H1 (cell line): ENCODE measurements at regions not wholly inside any gene's neighbourhood (a gene's known extent, or its start where the extent isn't known, plus 50 kb on each side); places are given as distances from the start of the nearest gene placed in this dataset.

Source experiments
- CTCF ChIA-PET: fragments of 300-600 bp; sonication (Branson Sonifier 250); formaldehyde crosslinking; loops from one replicate; lab custom pipeline; 2021; ENCODE audit not compliant: partially characterized antibody; lab: Charles Lee
- POLR2A ChIA-PET: fragments of 300-600 bp; sonication (Branson Sonifier 250); formaldehyde crosslinking; loops from one replicate; lab custom pipeline; 2021; ENCODE audit warnings: inconsistent platforms; ENCODE audit not compliant: partially characterized antibody; lab: Charles Lee
- DNase-seq, 2 experiments: peaks; one replicate each; pipeline versions ENCODE4 v3.0.0 to v3.0.0-alpha.2; 2010 to 2022; ENCODE audit warnings: low spot score in 2 of 2, low read depth in 1 of 2, mixed read lengths in 1 of 2
- FAIRE-seq: peaks from 2 replicates; lab custom pipeline; 2011; peaks lifted over from hg19 to GRCh38; lab: Jason Lieb, UNC
- H2AFZ ChIP-seq: 2 replicates; pipeline ENCODE4 v1.8.1; 2012; ENCODE audit warnings: low read length, inconsistent platforms
- H2AK5ac ChIP-seq: 2 replicates; pipeline ENCODE4 v1.6.1; 2013; ENCODE audit warnings: low read depth, low read length
- H2BK120ac ChIP-seq: replicated peaks from 2 replicates; pipeline ENCODE3; 2013; ENCODE audit warnings: low read depth, low read length, inconsistent platforms
- H2BK12ac ChIP-seq: 2 replicates; pipeline ENCODE4 v1.6.1; 2013; ENCODE audit warnings: low read depth, low read length
- H2BK15ac ChIP-seq: 2 replicates; pipeline ENCODE4 v1.6.1; 2013; ENCODE audit warnings: low read length
- H2BK20ac ChIP-seq: 2 replicates; pipeline ENCODE4 v1.6.1; 2013; ENCODE audit warnings: low read length
- H2BK5ac ChIP-seq: 2 replicates; pipeline ENCODE4 v1.6.1; 2013; ENCODE audit warnings: low read depth, low read length
- H3K14ac ChIP-seq: 2 replicates; pipeline ENCODE4 v1.6.1; 2013; ENCODE audit warnings: inconsistent platforms; ENCODE audit not compliant: insufficient read length
- H3K18ac ChIP-seq: 2 replicates; pipeline ENCODE4 v1.6.1; 2013; ENCODE audit warnings: low read length; ENCODE audit errors: extremely low read depth
- H3K23ac ChIP-seq: 2 replicates; pipeline ENCODE4 v1.6.1; 2013; ENCODE audit warnings: inconsistent platforms; ENCODE audit not compliant: insufficient read length
- H3K23me2 ChIP-seq: 2 replicates; pipeline ENCODE4 v1.6.1; 2013; ENCODE audit warnings: low read depth, low read length
- H3K27ac ChIP-seq: 2 replicates; pipeline ENCODE4 v1.6.1; 2011; ENCODE audit warnings: low read depth, low read length, inconsistent platforms
- H3K27me3 ChIP-seq, 4 experiments: replicated peaks in 1 of 4; 1 replicate in 1 of 4; 2 replicates in 3 of 4; pipeline versions ENCODE4 v1.6.1 to v1.8.1; 2011 to 2013; ENCODE audit warnings: low read length in 3 of 4, mild to moderate bottlenecking in 3 of 4, inconsistent platforms in 2 of 4, mixed read lengths in 2 of 4, moderate library complexity in 1 of 4; ENCODE audit not compliant: control insufficient read depth in 3 of 4, insufficient read depth in 3 of 4; ENCODE audit errors: extremely low read depth in 1 of 4
- H3K36me3 ChIP-seq, 4 experiments: 2 replicates each; pipeline versions ENCODE4 v1.6.1 to v1.8.1; 2011 to 2013; ENCODE audit warnings: mild to moderate bottlenecking in 4 of 4, low read length in 3 of 4, moderate library complexity in 2 of 4, control low read depth in 1 of 4, inconsistent platforms in 1 of 4; ENCODE audit not compliant: insufficient read depth in 4 of 4, control insufficient read depth in 2 of 4
- H3K4ac ChIP-seq: replicated peaks from 2 replicates; pipeline ENCODE3; 2013; ENCODE audit warnings: low read length, low read depth, mixed read lengths, inconsistent platforms; ENCODE audit not compliant: insufficient read length
- H3K4me1 ChIP-seq, 4 experiments: replicated peaks in 1 of 4; 1 replicate in 1 of 4; 2 replicates in 3 of 4; pipeline versions ENCODE4 v1.6.1 to v1.8.1; 2011 to 2013; ENCODE audit warnings: low read length in 3 of 4, inconsistent platforms in 2 of 4, mixed read lengths in 1 of 4; ENCODE audit not compliant: insufficient read depth in 4 of 4, control insufficient read depth in 3 of 4
- H3K4me2 ChIP-seq, 2 experiments: 2 replicates each; pipeline versions ENCODE4 v1.6.1 to v1.8.1; 2011 to 2013; ENCODE audit warnings: low read depth in 2 of 2, low read length in 2 of 2, control low read depth in 1 of 2, inconsistent platforms in 1 of 2, mild to moderate bottlenecking in 1 of 2; ENCODE audit not compliant: insufficient read depth in 1 of 2
- H3K4me3 ChIP-seq, 4 experiments: fragments of 200-600, 300-600 bp in 1 of 4; sonication (generic), shearing (Covaris generic), sonication (Bioruptor Twin) in 1 of 4; 2 replicates each; pipeline versions ENCODE4 v1.5.1 to v1.8.1; 2011 to 2016; ENCODE audit warnings: low read length in 4 of 4, low read depth in 3 of 4, control low read depth in 2 of 4, inconsistent platforms in 2 of 4, mild to moderate bottlenecking in 2 of 4, mixed read lengths in 1 of 4, moderate library complexity in 1 of 4; ENCODE audit not compliant: insufficient read depth in 2 of 4; ENCODE audit errors: extremely low read depth in 1 of 4
- H3K56ac ChIP-seq: replicated peaks from 2 replicates; pipeline ENCODE3; 2013; ENCODE audit warnings: low read depth, mild to moderate bottlenecking, mixed read lengths, low read length, inconsistent platforms; ENCODE audit not compliant: insufficient read length
- H3K79me1 ChIP-seq: 2 replicates; pipeline ENCODE4 v1.6.1; 2013; ENCODE audit warnings: low read depth, low read length, control low read depth
- H3K79me2 ChIP-seq, 2 experiments: 2 replicates each; pipeline versions ENCODE4 v1.6.1 to v1.8.1; 2012 to 2013; ENCODE audit warnings: low read length in 2 of 2, mild to moderate bottlenecking in 2 of 2, inconsistent platforms in 1 of 2; ENCODE audit not compliant: insufficient read depth in 2 of 2, control insufficient read depth in 1 of 2
- H3K9ac ChIP-seq, 4 experiments: replicated peaks in 1 of 4; 1 replicate in 1 of 4; 2 replicates in 3 of 4; pipeline versions ENCODE4 v1.6.1 to v1.8.1; 2011 to 2013; ENCODE audit warnings: low read depth in 3 of 4, low read length in 3 of 4, control low read depth in 2 of 4, mild to moderate bottlenecking in 2 of 4, moderate library complexity in 2 of 4, inconsistent platforms in 1 of 4; ENCODE audit errors: extremely low read depth in 1 of 4
- H3K9me3 ChIP-seq, 2 experiments: 2 replicates each; pipeline versions ENCODE4 v1.6.1 to v1.8.1; 2012 to 2013; ENCODE audit warnings: mild to moderate bottlenecking in 2 of 2, moderate library complexity in 2 of 2, control low read depth in 1 of 2, inconsistent platforms in 1 of 2, low read depth in 1 of 2, low read length in 1 of 2, mixed read lengths in 1 of 2; ENCODE audit not compliant: insufficient read depth in 2 of 2
- H4K20me1 ChIP-seq, 2 experiments: replicated peaks in 1 of 2; 2 replicates each; pipeline versions ENCODE3 to v1.8.1; 2011 to 2013; ENCODE audit warnings: inconsistent platforms in 2 of 2, low read length in 2 of 2, mild to moderate bottlenecking in 1 of 2; ENCODE audit not compliant: insufficient read depth in 2 of 2, control insufficient read depth in 1 of 2
- H4K5ac ChIP-seq: 2 replicates; pipeline ENCODE4 v1.6.1; 2013; ENCODE audit warnings: low read length, low read depth, mixed read lengths, inconsistent platforms; ENCODE audit not compliant: insufficient read length
- H4K8ac ChIP-seq: 2 replicates; pipeline ENCODE4 v1.8.0; 2013; ENCODE audit warnings: mild to moderate bottlenecking, moderate library complexity, low read length, inconsistent platforms; ENCODE audit not compliant: insufficient read depth; ENCODE audit errors: extremely low read depth
- H4K91ac ChIP-seq: replicated peaks from 2 replicates; pipeline ENCODE3; 2013; ENCODE audit warnings: low read length, mixed read lengths, inconsistent platforms; ENCODE audit not compliant: insufficient read length
- BRCA1 ChIP-seq: IDR thresholded peaks from 2 replicates; pipeline ENCODE4 v1.6.1; 2012; ENCODE audit warnings: low read depth, low read length, improper control_type of control experiment
- CREB1 ChIP-seq: IDR thresholded peaks from 2 replicates; pipeline ENCODE4 v1.6.1; 2012; ENCODE audit warnings: inconsistent platforms
- EP300 ChIP-seq, 2 experiments: IDR thresholded peaks; 1 replicate in 1 of 2; 2 replicates in 1 of 2; pipeline ENCODE4 v1.6.1; 2011 to 2012; ENCODE audit warnings: low read depth in 2 of 2, low read length in 2 of 2, mild to moderate bottlenecking in 2 of 2, borderline replicate concordance in 1 of 2, inconsistent platforms in 1 of 2, moderate library complexity in 1 of 2
- GABPA ChIP-seq: IDR thresholded peaks from 2 replicates; pipeline ENCODE4 v1.6.1; 2011; ENCODE audit warnings: mild to moderate bottlenecking, low read length, moderate library complexity, borderline replicate concordance; ENCODE audit not compliant: insufficient read depth
- RXRA ChIP-seq: IDR thresholded peaks from 2 replicates; pipeline ENCODE4 v1.6.1; 2011; ENCODE audit warnings: low read depth, mild to moderate bottlenecking, low read length, moderate library complexity; ENCODE audit not compliant: insufficient read depth
- SIX5 ChIP-seq: IDR thresholded peaks from 2 replicates; pipeline ENCODE4 v1.6.1; 2011; ENCODE audit warnings: mild to moderate bottlenecking, low read depth, low read length
- WGBS, 2 experiments: shearing (Covaris generic) in 1 of 2; methylation state at CpG; one replicate each; pipeline versions ENCODE4 v1.1.6 to v1.1.7; 2013 to 2015; ENCODE audit warnings: low lambda C conversion rate in 2 of 2, mixed read lengths in 2 of 2, inconsistent platforms in 1 of 2, low coverage in 1 of 2, missing lambda C conversion rate in 1 of 2; ENCODE audit not compliant: insufficient replicate concordance in 2 of 2, insufficient coverage in 1 of 2, insufficient read length in 1 of 2; ENCODE audit errors: extremely low coverage in 1 of 2, missing lambda C conversion rate in 1 of 2; 5-methylcytosine and 5-hydroxymethylcytosine counted together
- TF ChIP-seq, protein P1 (sequence below): IDR thresholded peaks from 2 replicates; pipeline ENCODE4 v1.6.1; 2012; ENCODE audit warnings: inconsistent platforms

DNA sequence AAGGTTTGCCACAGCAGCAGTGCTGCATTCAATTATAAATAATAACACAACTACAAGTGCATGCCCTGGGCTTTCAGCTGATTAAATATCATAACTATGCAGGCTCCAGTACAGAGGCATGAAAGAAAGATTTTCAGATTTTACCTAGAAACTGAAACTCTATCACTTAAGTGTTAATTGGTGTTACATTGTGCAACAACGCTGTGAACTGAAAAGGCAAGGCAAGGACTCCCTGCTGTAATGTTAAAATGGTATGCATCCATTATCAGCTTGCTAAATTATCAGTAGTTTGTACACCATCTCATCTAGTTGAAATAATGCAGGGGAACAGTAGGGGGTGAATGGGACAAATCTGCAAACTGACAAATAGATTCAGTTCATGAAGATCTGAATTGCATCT, 976.7 kb upstream of the MANEA start:
- peaks cover 7 to 18% of the 10 kb centered on the region in 2 experiments for H3K9me3 ChIP-seq
- H4K5ac ChIP-seq, result no peak overlapping the region
- H4K8ac ChIP-seq, result no peak overlapping the region
- H3K79me2 ChIP-seq, result no peaks in the 10 kb centered on the region
- no peak overlapping the region for H3K27ac ChIP-seq
- H3K4me1 ChIP-seq, result no peaks in the 10 kb centered on the region
- CTCF ChIA-PET, result no interaction called here
- DNase-seq (no peak), FAIRE-seq (no peak)
- WGBS, 2 experiments, result 79% methylated on average over 1 of the region's 1 CpG; no CpG with 5 or more reads in 1 of the 2 experiments
- TF ChIP-seq SIX5 (no peak), GABPA (no peak), RXRA (no peak), CREB1 (no peak), EP300 (IDR thresholded peaks at IDR 0.05; ENCODE audit: borderline replicate concordance in 1 of 2, low read depth in 2 of 2, low read length in 2 of 2) (no peak), BRCA1 (no peak)
- TF ChIP-seq, protein P1, sequence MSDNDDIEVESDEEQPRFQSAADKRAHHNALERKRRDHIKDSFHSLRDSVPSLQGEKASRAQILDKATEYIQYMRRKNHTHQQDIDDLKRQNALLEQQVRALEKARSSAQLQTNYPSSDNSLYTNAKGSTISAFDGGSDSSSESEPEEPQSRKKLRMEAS, result no peak
- no peak overlapping the region for H2AK5ac ChIP-seq
- no peak overlapping the region for H3K14ac ChIP-seq
- H3K4ac ChIP-seq, result no peak overlapping the region
- H2BK12ac ChIP-seq, result no peak overlapping the region
- H4K91ac ChIP-seq, result no peak overlapping the region
- no peaks in the 10 kb centered on the region for H3K79me1 ChIP-seq
- H3K56ac ChIP-seq, result no peak overlapping the region
- no peak overlapping the region for H3K18ac ChIP-seq
- H3K9ac ChIP-seq, result no peak overlapping the region
- H3K4me2 ChIP-seq, result no peak overlapping the region
- H3K27me3 ChIP-seq, result no peaks in the 10 kb centered on the region
- no peaks in the 10 kb centered on the region for H4K20me1 ChIP-seq
- no peak overlapping the region for H2BK120ac ChIP-seq
- H3K23me2 ChIP-seq, result no peaks in the 10 kb centered on the region
- POLR2A ChIA-PET, result no interaction called here
- H2BK5ac ChIP-seq, result no peak overlapping the region
- no peak overlapping the region for H2AFZ ChIP-seq
- no peaks in the 10 kb centered on the region for H3K36me3 ChIP-seq
- no peak overlapping the region for H3K4me3 ChIP-seq
- H2BK15ac ChIP-seq, result no peak overlapping the region
- no peak overlapping the region for H2BK20ac ChIP-seq
- no peak overlapping the region for H3K23ac ChIP-seq
